ENCODE measurements at regions not wholly inside any gene's neighbourhood (a gene's known extent, or its start where the extent isn't known, plus 50 kb on each side); places are given as distances from the start of the nearest gene placed in this dataset.

- no peak for DNase-seq
Measured at GRCh38 chr11:29314211-29314610, 702.6 kb downstream of the KCNA4 start.

GRCh38 chr11:29312812-29313211, 704.0 kb downstream of the KCNA4 start:
- DNase-seq, result no peak

- DNase-seq, result no peak
Measured at GRCh38 chr11:29310725-29311342, 706.0 kb downstream of the KCNA4 start.

- DNase-seq, result no peak
Measured at GRCh38 chr11:29309992-29310391, 706.8 kb downstream of the KCNA4 start.

- no peak for DNase-seq
Measured at GRCh38 chr11:29306527-29306926, 710.3 kb downstream of the KCNA4 start.

GRCh38 chr11:29305456-29306232, 711.2 kb downstream of the KCNA4 start:
- DNase-seq, result no peak

GRCh38 chr11:29300420-29300819, 716.4 kb downstream of the KCNA4 start:
- no peak for DNase-seq

GRCh38 chr11:29296680-29297079, 720.1 kb downstream of the KCNA4 start:
- DNase-seq, result no peak

- DNase-seq, result no peak
Measured at GRCh38 chr11:29293825-29294224, 723.0 kb downstream of the KCNA4 start.

- DNase-seq, result no peak
Measured at GRCh38 chr11:29282088-29282487, 734.7 kb downstream of the KCNA4 start.

GRCh38 chr11:29281271-29281777, 735.5 kb downstream of the KCNA4 start:
- no peak for DNase-seq

- no peak for DNase-seq
Measured at GRCh38 chr11:29280452-29280851, 736.4 kb downstream of the KCNA4 start.

GRCh38 chr11:29279716-29280115, 737.1 kb downstream of the KCNA4 start:
- no peak for DNase-seq

- no peak for DNase-seq
Measured at GRCh38 chr11:29272019-29272654, 744.7 kb downstream of the KCNA4 start.

GRCh38 chr11:29271616-29272015, 745.2 kb downstream of the KCNA4 start:
- DNase-seq, result no peak

- DNase-seq, result no peak
Measured at GRCh38 chr11:29268733-29269132, 748.1 kb downstream of the KCNA4 start.

GRCh38 chr11:29265792-29266191, 751.0 kb downstream of the KCNA4 start:
- DNase-seq, result no peak

GRCh38 chr11:29265381-29265780, 751.4 kb downstream of the KCNA4 start:
- DNase-seq, result no peak

GRCh38 chr11:29263971-29264682, 752.7 kb downstream of the KCNA4 start:
- no peak for DNase-seq

- DNase-seq, result no peak
Measured at GRCh38 chr11:29261831-29262230, 755.0 kb downstream of the KCNA4 start.

- no peak for DNase-seq
Measured at GRCh38 chr11:29260939-29261705, 755.7 kb downstream of the KCNA4 start.
